ENCODE measurements at regions not wholly inside any gene's neighbourhood (a gene's known extent, or its start where the extent isn't known, plus 50 kb on each side); places are given as distances from the start of the nearest gene placed in this dataset.

- no peaks in the 10 kb centered on the region for H3K4me1 ChIP-seq (ENCODE audit: insufficient read depth)
- H3K4me2 ChIP-seq: no peak overlapping the region
- no peak overlapping the region for H3K27ac ChIP-seq
- no peak overlapping the region for H2AFZ ChIP-seq
- no peaks in the 10 kb centered on the region for H3K36me3 ChIP-seq (replicated peaks; ENCODE audit: insufficient read depth, low read depth)
- no peaks in the 10 kb centered on the region for H3K27me3 ChIP-seq
- WGBS (ENCODE audit: low lambda C conversion rate, missing lambda C conversion rate): 45% methylated on average over 3 of the region's 3 CpGs
- no peaks in the 10 kb centered on the region for H3K9me3 ChIP-seq (ENCODE audit: low read depth)
- no peaks in the 10 kb centered on the region for H3K79me2 ChIP-seq
- peak; percentile 72 for DNase-seq (ENCODE audit: low spot score)
- peak; percentile 61 for TF ChIP-seq CTCF (IDR thresholded peaks at IDR 0.05; ENCODE audit: poor library complexity)
- no peak for TF ChIP-seq EZH2phosphoT487 (IDR thresholded peaks at IDR 0.05; ENCODE audit: low read depth, severe bottlenecking, unreplicated experiment)
- H3K4me3 ChIP-seq: no peak overlapping the region
- no peaks in the 10 kb centered on the region for H4K20me1 ChIP-seq (ENCODE audit: insufficient read depth, poor library complexity, severe bottlenecking)
- no peaks in the 10 kb centered on the region for H3K9me2 ChIP-seq (replicated peaks; ENCODE audit: insufficient read depth)
These were observed 1247.8 kb downstream of the GATA3 start for GRCh38 chr10:9302140-9302746.

- no peak overlapping the region for H3K4me2 ChIP-seq
- H3K27ac ChIP-seq: no peak overlapping the region
- H3K79me2 ChIP-seq: no peaks in the 10 kb centered on the region
- 64% methylated on average over 6 of the region's 6 CpGs for WGBS (ENCODE audit: low lambda C conversion rate, missing lambda C conversion rate)
- peak; percentile 23 for DNase-seq (ENCODE audit: low spot score)
- no peak overlapping the region for H3K4me3 ChIP-seq
- H2AFZ ChIP-seq: no peak overlapping the region
- no peaks in the 10 kb centered on the region for H4K20me1 ChIP-seq (ENCODE audit: insufficient read depth, poor library complexity, severe bottlenecking)
- no peaks in the 10 kb centered on the region for H3K9me3 ChIP-seq (ENCODE audit: low read depth)
- H3K36me3 ChIP-seq (replicated peaks; ENCODE audit: insufficient read depth, low read depth): no peaks in the 10 kb centered on the region
- peak; percentile 72 for TF ChIP-seq CTCF (IDR thresholded peaks at IDR 0.05; ENCODE audit: poor library complexity)
- TF ChIP-seq EZH2 (IDR thresholded peaks at IDR 0.05; ENCODE audit: borderline replicate concordance): no peak
- no peaks in the 10 kb centered on the region for H3K27me3 ChIP-seq
- H3K9me2 ChIP-seq (replicated peaks; ENCODE audit: insufficient read depth): no peaks in the 10 kb centered on the region
- H3K4me1 ChIP-seq (ENCODE audit: insufficient read depth): no peaks in the 10 kb centered on the region
These were observed 1250.6 kb downstream of the GATA3 start for GRCh38 chr10:9305018-9305655.

GRCh38 chr10:9311702-9312499, 1257.4 kb downstream of the GATA3 start:
- Histone ChIP-seq H3K79me2 (no peaks in the 10 kb centered on the region), H3K4me2 (no peak overlapping the region), H4K20me1 (ENCODE audit: insufficient read depth, poor library complexity, severe bottlenecking) (no peaks in the 10 kb centered on the region), H2AFZ (no peak overlapping the region), H3K9me3 (ENCODE audit: low read depth) (no peaks in the 10 kb centered on the region), H3K4me1 (ENCODE audit: insufficient read depth) (no peaks in the 10 kb centered on the region), H3K27ac (no peak overlapping the region), H3K9me2 (replicated peaks; ENCODE audit: insufficient read depth) (no peaks in the 10 kb centered on the region), H3K27me3 (peaks cover 8% of the 10 kb centered on the region), H3K36me3 (replicated peaks; ENCODE audit: insufficient read depth, low read depth) (no peaks in the 10 kb centered on the region), H3K4me3 (no peak overlapping the region)
- 72% methylated on average over 4 of the region's 4 CpGs for WGBS (ENCODE audit: low lambda C conversion rate, missing lambda C conversion rate)
- DNase-seq (ENCODE audit: low spot score): no peak
- TF ChIP-seq EZH2 (IDR thresholded peaks at IDR 0.05; ENCODE audit: borderline replicate concordance): no peak
- TF ChIP-seq CTCF (IDR thresholded peaks at IDR 0.05; ENCODE audit: poor library complexity): peak; percentile 38
- no peak for TF ChIP-seq EZH2phosphoT487 (IDR thresholded peaks at IDR 0.05; ENCODE audit: low read depth, severe bottlenecking, unreplicated experiment)
